NCI-H1417 treated with DMSO at 0.1 percent for 48 hours (cell line): ENCODE measurements at regions not wholly inside any gene's neighbourhood (a gene's known extent, or its start where the extent isn't known, plus 50 kb on each side); places are given as distances from the start of the nearest gene placed in this dataset.
"Not testable (repeated sequence)": the region's sequence is repeated elsewhere in the genome, so short reads cannot be mapped to it uniquely, and the experiment has no call there.

Experiments
- DNase-seq: peaks from one replicate; lab custom pipeline; 2025; lab: John Stamatoyannopoulos, UW

DNA sequence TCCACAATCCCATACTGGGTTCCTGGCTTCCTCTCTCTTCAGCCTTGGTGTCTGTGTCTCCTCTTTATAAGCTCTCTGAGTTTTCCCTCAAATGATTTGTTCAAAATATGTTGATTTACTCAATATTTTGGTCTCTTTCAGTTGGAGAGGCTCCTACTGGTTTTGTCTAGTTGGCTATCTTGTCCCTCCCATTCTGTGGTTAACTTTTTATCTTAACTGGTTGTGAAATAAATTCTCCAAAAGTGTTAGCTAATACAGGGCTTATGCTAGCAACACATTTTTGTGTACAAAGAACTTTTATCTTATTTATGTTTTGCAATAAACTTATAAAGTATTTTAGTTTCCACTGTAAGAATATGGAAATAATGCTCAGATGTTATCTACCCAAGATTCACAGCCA is 200.9 kb downstream of the AASDHPPT start:
- DNase-seq: no peak

DNA sequence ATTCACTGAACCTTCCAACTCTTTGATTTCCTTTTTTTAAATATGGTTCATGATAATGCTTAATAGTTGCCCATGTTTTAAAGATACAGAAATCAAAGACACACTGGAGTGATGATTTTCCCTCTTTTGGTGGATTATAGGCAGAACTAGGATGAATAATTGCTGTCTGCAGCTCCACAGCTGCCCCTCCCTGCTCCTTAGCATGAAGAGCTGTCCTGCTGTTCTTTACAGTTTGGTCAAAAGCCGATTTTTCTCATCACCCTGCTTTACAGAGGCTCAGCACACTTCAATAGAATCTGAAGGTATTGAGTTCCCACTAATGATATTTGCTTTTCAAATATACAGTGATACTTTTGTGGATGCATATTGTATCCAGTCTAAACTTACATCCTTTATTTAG is 202.6 kb downstream of the AASDHPPT start:
- no peak for DNase-seq

DNA sequence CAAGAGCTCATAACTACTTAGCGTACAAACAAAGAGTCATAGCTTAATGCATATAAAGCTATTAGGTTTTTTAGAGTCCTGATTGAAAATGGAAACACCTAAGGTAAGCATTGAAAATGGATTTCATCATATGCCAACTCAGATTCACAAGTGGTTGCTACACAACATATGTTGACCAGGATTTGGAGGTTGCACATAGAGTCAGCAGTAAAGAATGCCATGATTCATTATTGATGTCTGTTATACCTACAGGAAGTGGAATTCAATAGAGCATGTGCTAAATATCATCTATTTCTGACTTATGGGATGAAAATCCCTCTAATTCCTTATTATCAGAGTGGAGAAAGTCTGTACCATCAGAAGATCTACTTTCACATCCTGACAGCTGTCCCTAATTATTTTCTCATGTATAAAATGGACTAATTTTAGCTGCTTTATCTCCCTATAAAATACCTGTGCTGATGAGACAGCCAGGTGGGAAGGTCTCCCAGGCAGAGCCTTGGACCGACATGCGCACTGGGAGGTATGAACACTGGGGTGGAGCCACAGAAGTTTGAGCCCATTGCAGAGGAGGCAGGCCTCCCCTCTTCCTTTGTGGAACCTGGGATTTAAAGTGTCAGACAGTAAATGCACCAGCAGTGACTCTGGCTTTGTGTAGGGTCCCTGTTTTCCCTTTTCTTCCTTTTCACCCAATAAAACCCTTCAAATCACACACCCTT is 204.2 kb downstream of the AASDHPPT start:
- DNase-seq: no peak

DNA sequence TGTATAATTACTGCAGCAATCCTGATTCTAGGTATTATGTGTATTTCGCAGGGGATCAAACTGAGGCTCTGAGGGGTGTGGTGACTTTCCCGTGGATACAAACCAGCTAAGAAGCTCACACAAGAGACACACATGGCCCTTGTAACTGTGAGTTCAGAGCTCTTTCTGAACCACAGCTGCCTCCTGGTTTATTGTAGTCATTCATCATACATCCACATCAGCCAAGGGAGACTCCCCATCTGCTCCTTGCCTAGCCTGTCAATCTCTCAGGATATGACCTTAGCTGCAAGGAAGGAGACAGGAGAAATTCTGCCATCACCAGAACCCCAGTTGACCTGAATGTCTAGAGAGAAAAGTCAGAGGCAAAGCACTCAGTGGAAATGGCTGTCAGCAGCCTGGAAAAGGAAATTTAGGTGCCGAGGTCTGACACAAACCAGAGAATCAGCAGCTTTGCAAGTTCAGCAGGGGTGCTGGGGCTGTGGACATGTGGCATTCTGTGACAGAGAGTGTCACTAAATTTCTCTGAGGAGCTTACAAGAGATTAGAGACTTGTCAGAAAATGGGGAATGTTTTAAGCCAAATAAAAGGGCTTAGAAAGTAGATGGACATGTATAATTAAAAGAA is 209.5 kb downstream of the AASDHPPT start:
- DNase-seq: no peak

GRCh38 chr11:106288057-106288456 is 210.6 kb downstream of the AASDHPPT start:
- no peak for DNase-seq

DNA sequence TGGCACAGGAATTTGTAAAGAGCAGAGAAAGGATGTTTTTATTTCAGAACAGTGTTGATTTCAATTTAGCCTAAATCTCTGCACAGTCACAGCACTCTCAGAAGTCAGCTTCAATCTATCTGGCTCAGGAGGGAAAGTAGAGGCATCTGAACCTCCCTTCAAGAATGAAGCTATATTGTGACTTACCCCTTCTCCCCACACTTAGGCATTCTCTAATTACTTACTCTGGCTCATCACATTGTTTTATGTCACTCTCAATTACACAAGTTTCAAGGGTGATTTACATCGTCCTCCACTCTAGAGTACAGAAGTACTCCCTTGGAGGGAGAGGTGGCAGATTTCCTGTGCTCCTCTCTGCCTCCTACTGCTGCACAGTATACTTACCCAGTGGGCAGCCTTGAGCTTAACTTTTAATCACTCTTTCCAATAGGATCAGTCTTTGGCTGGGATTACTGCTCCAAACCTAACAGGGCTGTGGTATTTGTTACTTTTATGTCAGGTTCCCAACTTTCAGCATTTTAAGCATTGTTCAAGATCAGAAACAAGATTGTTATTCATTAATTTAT is 211.4 kb downstream of the AASDHPPT start:
- no peak for DNase-seq

DNA sequence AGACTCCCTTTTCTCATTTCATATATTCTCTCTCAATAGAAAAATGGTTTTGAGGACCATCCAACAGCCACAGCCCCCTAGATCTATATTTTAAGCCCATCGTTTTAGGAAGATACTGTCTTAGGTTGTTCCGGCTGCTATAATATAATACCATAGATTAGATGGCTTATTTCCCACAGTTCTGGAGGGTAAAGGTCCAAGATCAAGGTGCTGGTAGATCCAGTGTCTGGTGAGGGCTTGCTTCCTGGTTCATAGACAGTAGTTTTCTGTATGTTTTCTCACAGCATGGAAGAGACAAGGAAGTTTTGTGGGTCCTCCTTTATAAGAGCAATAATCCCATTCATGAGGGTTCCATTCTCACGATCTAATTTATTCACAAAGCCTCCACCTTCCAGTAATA is 215.1 kb downstream of the AASDHPPT start:
- DNase-seq: no peak

DNA sequence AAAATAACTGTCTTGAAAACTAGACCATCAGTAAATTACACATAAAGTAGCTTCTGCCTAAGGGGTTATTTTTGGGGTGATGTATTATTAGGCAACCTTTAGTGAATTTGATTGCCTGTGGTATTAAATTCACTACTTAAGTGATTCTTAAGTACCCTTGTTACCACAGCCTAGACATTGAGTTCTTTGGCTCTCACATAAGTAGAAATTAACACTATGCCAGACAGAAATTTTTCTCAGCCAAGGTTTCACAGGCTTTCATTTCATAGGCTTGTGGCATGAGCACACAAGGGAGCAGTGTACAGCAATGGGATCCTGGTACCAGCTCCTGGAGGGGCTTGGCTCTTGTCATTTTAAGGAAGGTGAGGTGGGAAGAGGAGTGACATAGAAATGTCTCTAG is 218.5 kb downstream of the AASDHPPT start:
- no peak for DNase-seq

DNA sequence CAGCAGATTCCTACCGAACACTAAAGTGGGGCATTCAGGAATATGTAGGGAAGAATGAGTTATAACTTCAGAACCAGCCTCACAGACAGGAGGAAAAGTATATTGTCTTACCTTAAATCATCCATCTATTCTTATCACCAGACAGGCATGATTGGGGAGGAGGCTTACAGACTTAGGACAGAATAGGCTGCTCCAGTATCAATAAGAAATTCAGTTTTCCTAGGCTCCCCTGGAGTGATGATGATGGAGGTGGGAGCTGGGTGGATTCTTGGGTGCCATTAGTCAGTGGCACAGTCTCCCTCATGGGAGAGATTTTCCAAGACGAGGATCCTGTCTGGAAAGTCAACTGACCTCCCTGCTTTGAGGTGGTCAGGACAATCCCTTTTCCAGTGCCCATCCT is 225.0 kb downstream of the AASDHPPT start:
- DNase-seq: no peak

- DNase-seq: no peak
These were observed 226.8 kb downstream of the AASDHPPT start for GRCh38 chr11:106304274-106304673.

DNA sequence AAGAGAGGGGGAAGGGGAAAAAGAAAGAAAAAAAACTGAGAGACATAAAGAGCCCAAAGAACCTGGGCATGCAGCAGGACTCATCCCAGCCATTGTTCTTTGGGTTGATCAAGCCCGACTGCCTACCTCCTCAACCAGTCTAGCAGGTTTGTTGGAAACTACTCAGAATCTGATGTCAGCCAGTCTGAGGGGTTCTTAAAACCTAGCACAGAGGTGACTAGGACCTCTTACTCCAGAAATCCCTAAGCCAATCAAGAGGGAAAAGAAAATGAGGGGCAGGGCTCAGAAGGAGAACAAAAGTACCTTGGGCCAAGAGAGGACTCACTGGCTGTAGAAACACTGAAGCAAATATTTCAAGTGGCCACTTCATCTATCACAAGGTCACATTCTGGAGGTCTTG is 228.0 kb downstream of the AASDHPPT start:
- no peak for DNase-seq

GRCh38 chr11:106306942-106307341 is 229.5 kb downstream of the AASDHPPT start:
- no peak for DNase-seq

DNA sequence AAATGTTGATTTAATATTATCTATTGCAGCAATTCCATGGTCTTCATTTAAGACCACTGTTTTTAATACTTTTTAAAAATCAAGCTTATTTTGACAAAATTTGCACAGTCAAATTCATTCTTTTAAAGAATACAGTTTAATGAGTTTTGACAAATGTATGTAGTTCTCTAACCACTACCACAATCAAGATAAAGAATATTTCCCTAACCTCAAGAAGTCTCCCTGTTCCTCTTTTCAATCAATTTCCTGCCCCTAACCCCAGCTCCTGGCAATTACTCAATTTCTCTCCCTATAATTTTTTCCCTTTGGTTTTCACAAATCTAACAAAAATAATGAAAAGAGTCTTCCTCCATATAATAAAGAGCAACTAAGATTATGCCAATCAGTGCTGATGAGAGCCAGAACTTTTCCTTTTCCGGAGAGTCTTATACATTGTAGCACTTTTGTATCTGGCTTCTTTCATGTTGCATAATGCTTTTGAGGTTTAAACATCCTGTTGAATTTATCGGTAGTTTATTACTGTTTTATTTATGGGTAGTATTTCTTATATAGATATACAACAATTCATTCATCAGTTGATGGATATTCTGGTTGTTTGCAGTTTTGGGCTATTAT is 231.7 kb downstream of the AASDHPPT start:
- DNase-seq: no peak

DNA sequence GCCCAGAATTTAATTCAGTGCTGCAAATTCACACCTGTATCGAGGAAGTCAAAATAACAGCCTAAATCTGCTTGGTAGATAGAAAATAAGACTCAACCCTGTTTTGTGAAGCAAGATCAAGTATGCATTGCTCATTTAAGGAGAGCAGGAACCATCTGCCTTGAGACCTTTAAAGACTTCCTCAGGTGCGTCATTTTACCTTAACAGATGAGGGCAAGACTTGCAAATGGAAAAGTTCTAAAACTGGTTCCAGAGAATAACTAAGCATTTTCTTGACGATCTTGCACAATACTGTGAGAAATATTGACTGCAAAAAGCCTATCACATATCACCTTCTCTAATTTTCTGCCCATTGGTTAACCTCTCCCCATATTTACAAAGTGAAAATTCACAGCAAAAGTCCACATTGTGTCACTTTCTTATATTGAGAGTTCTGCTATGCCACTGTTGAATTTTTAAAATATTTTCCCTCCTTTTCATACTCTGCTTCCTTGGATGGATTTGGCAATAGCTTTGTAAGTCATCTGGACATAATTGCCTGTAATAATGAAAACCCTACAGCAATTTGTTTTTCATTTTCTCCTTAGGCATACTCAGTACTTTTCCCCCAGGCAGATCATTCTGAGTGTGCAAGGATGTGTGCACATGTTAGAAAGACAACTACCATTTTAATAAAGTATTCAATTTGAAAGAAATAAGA is 234.2 kb downstream of the AASDHPPT start:
- DNase-seq: no peak

DNA sequence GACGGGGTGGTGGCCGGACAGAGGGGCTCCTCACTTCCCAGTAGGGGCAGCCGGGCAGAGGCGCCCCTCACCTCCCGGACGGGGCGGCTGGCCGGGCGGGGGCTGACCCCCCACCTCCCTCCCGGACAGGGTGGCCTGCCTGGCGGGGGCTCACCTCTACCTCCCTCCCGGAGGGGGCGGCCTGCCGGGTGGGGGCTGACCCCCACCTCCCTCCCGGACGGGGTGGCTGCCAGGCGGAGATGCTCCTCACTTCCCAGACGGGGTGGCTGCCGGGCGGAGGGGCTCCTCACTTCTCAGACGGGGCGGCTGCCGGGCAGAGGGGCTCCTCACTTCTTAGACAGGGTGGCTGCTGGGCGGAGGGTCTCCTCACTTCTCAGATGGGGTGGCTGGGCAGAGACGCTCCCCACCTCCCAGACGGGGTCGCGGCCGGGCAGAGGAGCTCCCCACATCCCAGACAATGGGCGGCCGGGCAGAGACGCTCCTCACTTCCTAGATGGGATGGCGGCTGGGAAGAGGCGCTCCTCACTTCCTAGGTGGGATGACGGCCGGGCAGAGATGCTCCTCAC is 239.8 kb downstream of the AASDHPPT start:
- not testable (repeated sequence) for DNase-seq

DNA sequence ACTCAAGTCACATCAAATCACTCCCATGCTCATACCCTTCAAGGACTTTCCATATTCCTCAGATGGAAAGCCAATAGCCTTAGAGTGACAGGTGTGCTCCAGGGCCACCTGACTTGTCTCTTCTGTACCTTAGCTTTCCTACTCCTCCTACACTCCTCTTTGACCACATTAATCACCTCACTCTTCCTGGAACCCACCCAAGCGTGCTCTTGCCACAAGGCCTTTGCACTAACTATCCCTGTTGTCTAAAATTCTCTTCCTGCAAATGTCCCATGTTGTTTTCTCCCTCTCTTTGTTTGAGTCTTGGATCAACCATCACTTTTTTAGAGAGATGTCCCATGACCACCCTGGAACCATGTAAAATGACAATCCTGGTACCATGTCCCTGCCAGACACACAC is 244.1 kb downstream of the AASDHPPT start:
- DNase-seq: no peak

DNA sequence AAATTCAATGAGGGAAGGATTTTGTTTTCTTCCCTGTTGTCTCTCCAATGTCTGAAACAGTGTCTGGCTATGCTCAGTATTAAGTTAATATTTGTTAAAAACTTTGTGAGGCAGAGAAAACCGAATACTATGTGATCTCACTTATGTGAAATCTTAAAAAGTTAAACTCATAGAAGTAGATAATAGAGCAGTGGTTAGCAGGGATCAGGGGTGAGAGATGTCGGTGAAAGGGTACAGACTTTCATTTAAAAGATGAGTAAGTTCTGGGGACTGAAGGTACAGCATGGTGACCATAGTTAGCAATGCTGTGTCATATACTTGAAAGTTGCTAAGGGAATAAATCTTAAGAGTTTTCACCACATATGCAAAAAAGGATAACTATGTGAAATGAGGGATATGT is 244.6 kb downstream of the AASDHPPT start:
- no peak for DNase-seq

DNA sequence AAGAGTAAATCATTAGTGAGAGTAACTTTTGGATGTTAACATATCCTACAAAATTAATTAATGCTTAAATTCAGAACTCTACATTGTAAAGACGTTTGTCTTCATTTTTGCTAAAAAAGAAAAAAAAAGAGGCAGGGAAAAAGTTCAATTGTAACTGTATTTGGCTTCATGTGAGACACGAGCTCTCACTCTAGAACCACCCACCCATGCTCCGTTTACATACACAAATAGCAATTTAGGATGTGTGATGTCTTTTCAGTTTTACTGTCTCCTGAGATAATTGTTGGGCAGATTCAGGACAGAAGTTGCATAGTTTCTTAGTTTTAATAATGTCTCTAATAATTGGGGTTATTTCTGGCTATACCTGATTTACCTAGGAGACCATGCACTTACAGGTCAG is 248.6 kb downstream of the AASDHPPT start:
- no peak for DNase-seq

- DNase-seq: no peak
These were observed 249.7 kb downstream of the AASDHPPT start for GRCh38 chr11:106327134-106327533.

- DNase-seq: no peak
These were observed 250.2 kb downstream of the AASDHPPT start for GRCh38 chr11:106327637-106328036.

DNA sequence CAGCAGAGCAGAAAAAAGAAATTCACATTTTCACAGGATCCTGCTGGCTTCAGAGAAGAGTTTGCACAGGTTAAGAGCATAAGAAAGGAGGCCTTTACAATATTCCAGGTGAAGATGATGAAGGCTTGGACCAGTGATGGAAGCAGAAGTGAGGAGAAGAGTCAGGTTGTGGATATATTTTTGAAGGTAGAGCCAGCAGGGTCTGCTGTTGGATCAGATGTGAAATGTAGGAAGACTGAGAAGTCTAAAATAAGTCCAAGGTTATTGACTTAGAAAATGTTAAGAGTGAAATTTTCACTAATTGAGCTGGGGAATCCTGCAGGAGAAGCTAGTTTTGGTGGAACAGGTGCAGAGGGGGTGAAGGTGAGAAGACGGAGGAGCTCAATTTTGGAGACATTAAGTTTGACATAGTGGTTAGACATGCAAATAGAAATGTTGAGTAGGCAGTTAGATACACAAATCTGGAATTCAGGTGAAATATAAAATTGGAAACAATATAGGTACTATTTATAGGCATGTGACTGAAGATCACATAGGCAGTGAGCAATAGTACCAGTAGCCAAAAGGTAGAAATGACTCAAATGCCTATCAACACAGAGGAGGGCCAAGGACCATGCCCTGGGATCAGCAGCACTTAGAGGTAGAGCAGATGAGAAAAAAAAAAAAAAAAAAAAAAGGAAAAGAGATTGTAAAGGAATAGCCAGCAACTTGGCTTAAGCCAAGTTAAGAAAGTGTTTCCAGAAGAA is 252.0 kb downstream of the AASDHPPT start:
- DNase-seq: no peak

DNA sequence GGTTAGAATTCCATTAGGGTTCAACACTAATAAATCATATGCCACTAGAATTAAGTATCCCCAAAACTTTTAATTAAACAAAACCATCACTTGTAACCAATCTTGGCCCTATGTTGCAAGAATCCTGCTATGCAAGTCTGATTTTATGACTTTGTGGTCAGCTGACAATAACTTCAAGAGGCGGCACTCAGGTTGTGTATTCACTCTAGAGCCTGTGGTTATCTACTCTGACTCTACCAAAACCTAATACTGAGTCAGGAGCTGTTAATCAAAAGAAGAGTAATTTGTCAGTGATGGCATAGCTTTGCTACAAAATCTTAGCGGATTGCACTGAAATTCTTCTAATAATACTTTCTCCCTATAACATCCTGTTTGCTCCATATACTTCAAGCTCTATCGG is 253.7 kb downstream of the AASDHPPT start:
- no peak for DNase-seq
